Activated T-cell treated with anti-CD3 and anti-CD28 coated beads, Interleukin-2, amount 50 U/mL, for 72 hours (primary cell): ENCODE measurements at regions not wholly inside any gene's neighbourhood (a gene's known extent, or its start where the extent isn't known, plus 50 kb on each side); places are given as distances from the start of the nearest gene placed in this dataset.

Experiments used
- ATAC-seq, 2 donors: fragments of 150-1000 bp; cut with Tn5 transposase; replicated peaks in 1 of 2; 2 replicates each; pipeline ENCODE4 v1.10.0; 2021; ENCODE audit warnings: moderate library complexity in 2 of 2, mild to moderate bottlenecking in 1 of 2
- DNase-seq, 2 donors: peaks; one replicate each; pipeline ENCODE4 v3.0.0; 2021 to 2022; ENCODE audit warnings: mixed read lengths in 1 of 2
- H3K27ac Mint-ChIP-seq: one replicate; pipeline ENCODE4 v1.8.0; 2022; ENCODE audit warnings: mild to moderate bottlenecking, moderate library complexity, mixed read lengths
- H3K27me3 Mint-ChIP-seq: one replicate; pipeline ENCODE4 v1.8.0; 2022; ENCODE audit warnings: low read depth, mixed read lengths
- H3K36me3 Mint-ChIP-seq, 2 donors: one replicate each; pipeline ENCODE4 v1.8.0; 2022; ENCODE audit warnings: mixed read lengths in 2 of 2, mild to moderate bottlenecking in 1 of 2; ENCODE audit not compliant: insufficient read depth in 2 of 2
- H3K4me1 Mint-ChIP-seq: one replicate; pipeline ENCODE4 v1.8.0; 2022; ENCODE audit warnings: low read depth, mixed read lengths
- H3K4me3 Mint-ChIP-seq, 2 donors: one replicate each; pipeline ENCODE4 v1.8.0; 2022; ENCODE audit warnings: mild to moderate bottlenecking in 2 of 2, mixed read lengths in 2 of 2, moderate library complexity in 2 of 2
- H3K9me3 Mint-ChIP-seq, 2 donors: one replicate each; pipeline ENCODE4 v1.8.0; 2022; ENCODE audit warnings: mixed read lengths in 2 of 2

- Mint-ChIP-seq H3K9me3 (no peaks in the 10 kb centered on the region), H3K27me3 (no peaks in the 10 kb centered on the region), H3K27ac (no peak overlapping the region), H3K4me1 (no peaks in the 10 kb centered on the region), H3K36me3 (no peaks in the 10 kb centered on the region), H3K4me3 (no peak overlapping the region)
- DNase-seq (no peak), ATAC-seq (no peak)
Observed at GRCh38 chr4:27629532-27630225, 769.0 kb downstream of the STIM2 start.

- Mint-ChIP-seq H3K27me3 (no peaks in the 10 kb centered on the region), H3K9me3 (peaks cover 0 to 7% of the 10 kb centered on the region in 2 donors), H3K36me3 (no peaks in the 10 kb centered on the region)
Observed at GRCh38 chr4:27635936-27636913, 775.6 kb downstream of the STIM2 start.

GRCh38 chr4:27638163-27638915, 777.7 kb downstream of the STIM2 start:
- Mint-ChIP-seq H3K36me3 (no peaks in the 10 kb centered on the region), H3K4me1 (peaks cover 6% of the 10 kb centered on the region), H3K9me3 (peaks cover 0 to 7% of the 10 kb centered on the region in 2 donors), H3K27me3 (no peaks in the 10 kb centered on the region), H3K4me3 (no peak overlapping the region), H3K27ac (no peak overlapping the region)
- no peak for DNase-seq
- no peak for ATAC-seq

More at GRCh38 chr4:27635936-27636913, 775.6 kb downstream of the STIM2 start:
- peaks cover 6% of the 10 kb centered on the region for H3K4me1 Mint-ChIP-seq
- DNase-seq (no peak), ATAC-seq (no peak)
- H3K27ac Mint-ChIP-seq: no peak overlapping the region
- H3K4me3 Mint-ChIP-seq: no peak overlapping the region

GRCh38 chr4:27643101-27643500, 782.5 kb downstream of the STIM2 start:
- no peak overlapping the region for H3K4me3 Mint-ChIP-seq
- no peaks in the 10 kb centered on the region for H3K36me3 Mint-ChIP-seq
- H3K27me3 Mint-ChIP-seq: no peaks in the 10 kb centered on the region
- DNase-seq (no peak), ATAC-seq (no peak)
- H3K9me3 Mint-ChIP-seq: peaks cover 2 to 3% of the 10 kb centered on the region in 2 donors
- H3K4me1 Mint-ChIP-seq: no peaks in the 10 kb centered on the region
- H3K27ac Mint-ChIP-seq: no peak overlapping the region

- DNase-seq: no peak
- Mint-ChIP-seq H3K27me3 (no peaks in the 10 kb centered on the region), H3K4me1 (no peaks in the 10 kb centered on the region), H3K36me3 (no peaks in the 10 kb centered on the region), H3K27ac (no peak overlapping the region), H3K9me3 (peaks cover 0 to 3% of the 10 kb centered on the region in 2 donors), H3K4me3 (no peak overlapping the region)
- no peak for ATAC-seq
Observed at GRCh38 chr4:27648416-27648815, 787.8 kb downstream of the STIM2 start.

- Mint-ChIP-seq H3K4me3 (no peak overlapping the region), H3K27me3 (no peaks in the 10 kb centered on the region), H3K4me1 (no peaks in the 10 kb centered on the region), H3K36me3 (no peaks in the 10 kb centered on the region), H3K9me3 (peaks cover 0 to 1% of the 10 kb centered on the region in 2 donors), H3K27ac (no peak overlapping the region)
- ATAC-seq (no peak), DNase-seq (no peak)
Observed at GRCh38 chr4:27662426-27662825, 801.8 kb downstream of the STIM2 start.

GRCh38 chr4:27666943-27667342, 806.3 kb downstream of the STIM2 start:
- no peak overlapping the region for H3K27ac Mint-ChIP-seq
- H3K4me3 Mint-ChIP-seq: no peak overlapping the region
- DNase-seq (no peak), ATAC-seq (no peak)
- H3K27me3 Mint-ChIP-seq: no peaks in the 10 kb centered on the region
- peaks cover 3 to 6% of the 10 kb centered on the region in 2 donors for H3K9me3 Mint-ChIP-seq
- no peaks in the 10 kb centered on the region for H3K4me1 Mint-ChIP-seq
- H3K36me3 Mint-ChIP-seq: peaks cover 0 to 2% of the 10 kb centered on the region in 2 donors

- Mint-ChIP-seq H3K4me1 (no peaks in the 10 kb centered on the region), H3K36me3 (peaks cover 0 to 2% of the 10 kb centered on the region in 2 donors)
- no peak for DNase-seq
Observed at GRCh38 chr4:27668001-27668400, 807.4 kb downstream of the STIM2 start.

GRCh38 chr4:27678027-27678426, 817.4 kb downstream of the STIM2 start:
- ATAC-seq (no peak), DNase-seq (no peak)
- Mint-ChIP-seq H3K9me3 (peaks cover 0 to 5% of the 10 kb centered on the region in 2 donors), H3K27ac (no peak overlapping the region), H3K36me3 (no peaks in the 10 kb centered on the region), H3K4me3 (no peak overlapping the region), H3K4me1 (no peaks in the 10 kb centered on the region), H3K27me3 (no peaks in the 10 kb centered on the region)

More at GRCh38 chr4:27668001-27668400, 807.4 kb downstream of the STIM2 start:
- no peak for ATAC-seq
- H3K4me3 Mint-ChIP-seq: no peak overlapping the region
- peaks cover 3 to 5% of the 10 kb centered on the region in 2 donors for H3K9me3 Mint-ChIP-seq
- no peaks in the 10 kb centered on the region for H3K27me3 Mint-ChIP-seq
- no peak overlapping the region for H3K27ac Mint-ChIP-seq

GRCh38 chr4:27684610-27685011, 824.0 kb downstream of the STIM2 start:
- Mint-ChIP-seq H3K9me3 (peaks cover under 1 to 2% of the 10 kb centered on the region in 2 donors), H3K27me3 (no peaks in the 10 kb centered on the region), H3K4me3 (no peak overlapping the region), H3K4me1 (no peaks in the 10 kb centered on the region), H3K36me3 (no peaks in the 10 kb centered on the region), H3K27ac (no peak overlapping the region)
- DNase-seq (peak; percentile 6 to 19), ATAC-seq (no peak)

- Mint-ChIP-seq H3K9me3 (peaks cover 2 to 3% of the 10 kb centered on the region in 2 donors), H3K4me3 (no peak overlapping the region), H3K27me3 (no peaks in the 10 kb centered on the region), H3K36me3 (no peaks in the 10 kb centered on the region), H3K4me1 (no peaks in the 10 kb centered on the region), H3K27ac (no peak overlapping the region)
- DNase-seq (no peak), ATAC-seq (no peak)
Observed at GRCh38 chr4:27685091-27685490, 824.5 kb downstream of the STIM2 start.

- ATAC-seq (no peak), DNase-seq (no peak)
- H3K9me3 Mint-ChIP-seq: peaks cover 2 to 3% of the 10 kb centered on the region in 2 donors
- no peaks in the 10 kb centered on the region for H3K36me3 Mint-ChIP-seq
- H3K27me3 Mint-ChIP-seq: no peaks in the 10 kb centered on the region
- no peak overlapping the region for H3K27ac Mint-ChIP-seq
- no peak overlapping the region for H3K4me3 Mint-ChIP-seq
- H3K4me1 Mint-ChIP-seq: no peaks in the 10 kb centered on the region
Observed at GRCh38 chr4:27685947-27686346, 825.3 kb downstream of the STIM2 start.

GRCh38 chr4:27692158-27692557, 831.5 kb downstream of the STIM2 start:
- Mint-ChIP-seq H3K4me1 (no peaks in the 10 kb centered on the region), H3K9me3 (peaks cover 0 to 5% of the 10 kb centered on the region in 2 donors), H3K27me3 (no peaks in the 10 kb centered on the region), H3K4me3 (no peak overlapping the region), H3K36me3 (no peaks in the 10 kb centered on the region), H3K27ac (no peak overlapping the region)
- DNase-seq (peak in 1 of 2 donors; percentile 0), ATAC-seq (no peak)
